A673 (cell line): ENCODE measurements at regions not wholly inside any gene's neighbourhood (a gene's known extent, or its start where the extent isn't known, plus 50 kb on each side); places are given as distances from the start of the nearest gene placed in this dataset.

Source experiments
- BruUV-seq: library from RNA; stranded (reverse); fragments of 400-500 nt; replicated peaks from 2 replicates; lab custom pipeline; 2021; lab: Mats Ljungman, UMichigan
- CTCF ChIA-PET: fragments of 300-600 bp; sonication (Branson Sonifier 250); formaldehyde crosslinking; loops from one replicate; lab custom pipeline; 2022; ENCODE audit warnings: antibody characterized with exemption; lab: Charles Lee
- POLR2A ChIA-PET: fragments of 300-600 bp; sonication (Branson Sonifier 250); formaldehyde crosslinking; loops from one replicate; lab custom pipeline; 2022; ENCODE audit warnings: antibody characterized with exemption; ENCODE audit not compliant: low non-redundant PET; lab: Charles Lee
- DNase-seq: peaks from one replicate; pipeline ENCODE4 v3.0.0-alpha.2; 2015; ENCODE audit warnings: low spot score
- H3K27ac ChIP-seq: fragments of 200-600 bp; sonication (generic); 2 replicates; pipeline ENCODE4 v1.5.1; 2016; ENCODE audit warnings: mixed run types, low read depth, mild to moderate bottlenecking, mixed read lengths, antibody characterized with exemption, low read length; ENCODE audit not compliant: poor library complexity, severe bottlenecking
- H3K27me3 ChIP-seq: fragments of 200-600 bp; sonication (generic); replicated peaks from 2 replicates; pipeline ENCODE4 v1.6.1; 2017; ENCODE audit warnings: mixed run types, low read depth, mild to moderate bottlenecking, mixed read lengths, antibody characterized with exemption, low read length; ENCODE audit not compliant: insufficient read depth, poor library complexity
- H3K36me3 ChIP-seq: fragments of 200-600 bp; sonication (generic); 2 replicates; pipeline ENCODE4 v1.6.1; 2016; ENCODE audit warnings: mixed run types, mild to moderate bottlenecking, mixed read lengths, antibody characterized with exemption, low read length; ENCODE audit not compliant: insufficient read depth, poor library complexity, severe bottlenecking
- H3K4me1 ChIP-seq: fragments of 200-600 bp; sonication (generic); 2 replicates; pipeline ENCODE4 v1.6.1; 2017; ENCODE audit warnings: mixed run types, mild to moderate bottlenecking, mixed read lengths, antibody characterized with exemption, low read length; ENCODE audit not compliant: insufficient read depth, poor library complexity, severe bottlenecking
- H3K4me3 ChIP-seq: fragments of 200-600 bp; sonication (generic); 2 replicates; pipeline ENCODE4 v1.5.1; 2016; ENCODE audit warnings: low read depth, mixed run types, mild to moderate bottlenecking, mixed read lengths, low read length; ENCODE audit not compliant: poor library complexity, severe bottlenecking
- H3K9me3 ChIP-seq: fragments of 200-600 bp; sonication (generic); 2 replicates; pipeline ENCODE4 v1.6.1; 2016; ENCODE audit warnings: mixed run types, low read depth, mild to moderate bottlenecking, mixed read lengths, antibody characterized with exemption, low read length; ENCODE audit not compliant: poor library complexity, severe bottlenecking
- CTCF ChIP-seq: fragments of 300-800, 200-600 bp; sonication (generic); conservative IDR thresholded peaks from 2 replicates; pipeline ENCODE4 v1.5.1; 2017; ENCODE audit warnings: low read depth, mild to moderate bottlenecking, antibody characterized with exemption, low read length, moderate library complexity, mixed read lengths
- EZH2 ChIP-seq: fragments of 200-600 bp; sonication (generic); IDR thresholded peaks from 2 replicates; pipeline ENCODE4 v1.6.1; 2017; ENCODE audit warnings: borderline replicate concordance, low read depth, mild to moderate bottlenecking, mixed read lengths, antibody characterized with exemption, low read length; ENCODE audit not compliant: poor library complexity, severe bottlenecking
- intact Hi-C: fragments of 100-400 bp; cut with micrococcal nuclease; formaldehyde crosslinking; loops from one replicate; pipeline ENCODE4 v1.10.0; 2022; ENCODE audit not compliant: unreplicated experiment

GRCh38 chr2:15765211-15765610 is 173.5 kb downstream of the DDX1 start:
- no peaks in the 10 kb centered on the region for H3K4me1 ChIP-seq
- intact Hi-C loops: no loop called here
- no peaks in the 10 kb centered on the region for H3K36me3 ChIP-seq
- H3K9me3 ChIP-seq: no peaks in the 10 kb centered on the region
- no peaks in the 10 kb centered on the region for H3K27me3 ChIP-seq
- no peak overlapping the region for H3K4me3 ChIP-seq
- TF ChIP-seq EZH2 (no peak), CTCF (no peak)
- no peak for DNase-seq
- no TSS peak for BruUV-seq
- H3K27ac ChIP-seq: no peak overlapping the region
- POLR2A ChIA-PET: no interaction called here
- CTCF ChIA-PET: no interaction called here

- no peak for DNase-seq
- no peak for TF ChIP-seq EZH2
- no peak for TF ChIP-seq CTCF
- intact Hi-C loops: no loop called here
- CTCF ChIA-PET: no interaction called here
- Histone ChIP-seq H3K27me3 (no peaks in the 10 kb centered on the region), H3K36me3 (no peaks in the 10 kb centered on the region), H3K4me1 (no peaks in the 10 kb centered on the region), H3K4me3 (no peak overlapping the region), H3K27ac (no peak overlapping the region), H3K9me3 (no peaks in the 10 kb centered on the region)
- POLR2A ChIA-PET: no interaction called here
- BruUV-seq: no TSS peak
Observed at GRCh38 chr2:15765686-15766302, 174.1 kb downstream of the DDX1 start.

GRCh38 chr2:15766303-15766861 is 174.0 kb upstream of the MYCN start:
- TF ChIP-seq CTCF: no peak
- TF ChIP-seq EZH2: no peak
- Histone ChIP-seq H3K27ac (no peak overlapping the region), H3K36me3 (no peaks in the 10 kb centered on the region), H3K27me3 (no peaks in the 10 kb centered on the region), H3K4me3 (no peak overlapping the region), H3K4me1 (no peaks in the 10 kb centered on the region), H3K9me3 (no peaks in the 10 kb centered on the region)
- POLR2A ChIA-PET: no interaction called here
- DNase-seq: no peak
- intact Hi-C loops: no loop called here
- CTCF ChIA-PET: no interaction called here
- BruUV-seq: no TSS peak
